T-helper 1 cell treated with Interleukin-12 subunit alpha and Interleukin-12 subunit beta and Interleukin-4 antibody, amounts not matched to agents 30 ng/mL and 1 ng/mL, for 36 hours (primary cell): ENCODE measurements at regions not wholly inside any gene's neighbourhood (a gene's known extent, or its start where the extent isn't known, plus 50 kb on each side); places are given as distances from the start of the nearest gene placed in this dataset.
"Not testable (repeated sequence)": the region's sequence is repeated elsewhere in the genome, so short reads cannot be mapped to it uniquely, and the experiment has no call there.

Experiments used
- intact Hi-C: fragments of 100-400 bp; cut with micrococcal nuclease; formaldehyde crosslinking; loops from one replicate; pipeline ENCODE4 v1.15.1; 2024

DNA sequence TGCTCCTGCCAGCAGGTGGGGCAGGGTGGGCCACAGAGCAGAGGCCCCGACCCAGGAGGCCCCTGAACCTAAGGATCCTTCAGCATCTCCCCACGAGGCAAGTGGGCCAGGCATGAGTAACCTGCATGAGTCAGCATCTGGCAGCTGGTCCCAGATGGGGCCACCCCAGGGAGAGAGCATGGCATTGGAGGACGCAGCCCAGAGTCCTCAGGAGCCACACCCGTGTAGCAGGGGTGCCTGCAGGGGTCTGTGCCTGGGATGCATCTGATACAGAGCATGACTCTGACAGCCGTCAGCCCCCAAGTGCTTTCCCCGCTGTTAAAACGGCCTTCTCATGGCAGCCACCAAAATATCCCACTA is 185.6 kb upstream of the SALL3 start:
- intact Hi-C loops = no loop called here

DNA sequence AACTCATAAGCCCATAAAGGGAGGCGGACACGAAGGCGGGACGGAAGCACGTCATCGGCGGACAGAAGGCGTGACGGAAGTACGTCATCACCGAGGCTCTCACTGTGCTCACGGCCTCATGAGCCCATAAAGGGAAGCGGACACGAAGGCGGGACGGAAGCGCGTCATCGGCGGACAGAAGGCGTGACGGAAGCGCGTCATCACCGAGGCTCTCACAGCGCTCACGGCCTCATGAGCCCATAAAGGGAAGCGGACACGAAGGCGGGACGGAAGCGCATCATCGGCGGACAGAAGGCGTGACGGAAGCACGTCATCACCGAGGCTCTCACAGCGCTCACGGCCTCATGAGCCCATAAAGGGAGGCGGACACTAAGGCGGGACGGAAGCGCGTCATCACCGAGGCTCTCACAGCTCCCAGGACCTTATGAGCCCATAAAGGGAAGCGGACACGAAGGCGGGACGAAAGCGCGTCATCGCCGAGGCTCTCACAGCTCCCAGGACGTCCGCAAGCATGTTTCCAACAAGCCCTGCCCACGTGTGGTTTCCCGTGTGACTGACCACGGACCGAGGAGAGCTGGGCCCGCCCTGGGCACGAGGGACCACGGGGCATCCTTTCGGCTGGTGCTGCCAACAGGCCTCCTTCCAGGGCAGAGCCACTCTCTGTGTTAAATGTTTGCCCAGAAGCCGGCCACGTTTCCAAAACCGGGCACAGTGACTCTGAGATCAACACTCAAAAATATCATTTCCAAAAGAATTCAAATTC is 182.7 kb upstream of the SALL3 start:
- intact Hi-C loops = no loop called here

DNA sequence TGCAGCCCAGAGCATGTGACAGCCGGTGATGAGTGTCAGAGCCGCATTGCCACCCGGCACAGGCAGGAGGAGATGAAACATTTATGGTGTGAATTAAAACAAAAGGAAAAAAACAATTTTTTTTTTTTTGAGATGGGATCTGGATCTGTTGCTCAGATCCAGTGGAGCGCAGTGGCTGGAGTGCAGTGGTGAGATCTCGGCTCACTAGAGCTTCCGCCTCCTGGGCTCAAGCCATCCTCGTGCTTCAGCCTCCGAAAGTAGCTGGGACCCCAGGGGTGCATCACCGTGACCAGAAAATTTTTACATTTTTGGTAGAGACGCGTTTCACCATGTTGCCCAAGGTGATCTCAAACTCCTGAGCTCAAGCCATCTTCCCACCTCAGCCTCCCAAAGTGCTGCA is 182.1 kb upstream of the SALL3 start:
- intact Hi-C loops = no loop called here

DNA sequence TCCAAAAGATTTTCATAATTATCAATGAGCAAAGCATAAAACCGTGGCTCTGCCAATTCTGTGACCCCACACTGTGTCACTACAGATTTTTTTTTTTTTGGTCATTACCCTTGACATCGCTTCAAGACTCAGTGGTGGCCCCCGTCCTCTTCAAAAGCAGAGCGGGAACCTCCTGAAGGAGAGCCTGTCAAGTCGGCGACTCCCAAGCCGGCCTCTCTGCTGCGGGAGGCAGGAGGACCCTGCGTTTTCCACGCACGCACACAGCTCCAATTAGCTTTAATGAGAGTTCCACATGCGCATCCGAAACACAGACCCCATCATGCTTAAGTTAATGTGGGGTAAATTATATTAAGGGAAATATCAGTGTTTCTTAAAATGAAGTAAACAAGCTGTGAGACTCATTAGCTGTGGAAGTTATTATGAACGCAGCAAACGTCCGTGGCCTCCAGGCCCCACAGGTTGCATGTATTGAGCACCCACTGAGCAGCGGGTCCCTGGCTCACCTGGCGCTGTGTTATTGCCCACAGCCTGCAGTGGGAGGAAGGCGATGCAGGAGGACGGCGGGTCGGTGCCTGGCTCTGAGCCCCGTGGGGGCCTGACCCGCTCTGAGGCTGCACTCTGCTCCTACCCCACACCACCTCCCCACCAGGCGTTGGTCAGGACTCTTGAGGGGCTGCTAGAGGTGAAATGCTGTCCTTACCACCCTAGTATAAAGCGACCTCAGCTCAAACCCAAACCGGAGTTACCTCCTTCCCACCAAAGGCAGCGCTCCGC is 181.0 kb upstream of the SALL3 start:
- intact Hi-C loops = no loop called here

DNA sequence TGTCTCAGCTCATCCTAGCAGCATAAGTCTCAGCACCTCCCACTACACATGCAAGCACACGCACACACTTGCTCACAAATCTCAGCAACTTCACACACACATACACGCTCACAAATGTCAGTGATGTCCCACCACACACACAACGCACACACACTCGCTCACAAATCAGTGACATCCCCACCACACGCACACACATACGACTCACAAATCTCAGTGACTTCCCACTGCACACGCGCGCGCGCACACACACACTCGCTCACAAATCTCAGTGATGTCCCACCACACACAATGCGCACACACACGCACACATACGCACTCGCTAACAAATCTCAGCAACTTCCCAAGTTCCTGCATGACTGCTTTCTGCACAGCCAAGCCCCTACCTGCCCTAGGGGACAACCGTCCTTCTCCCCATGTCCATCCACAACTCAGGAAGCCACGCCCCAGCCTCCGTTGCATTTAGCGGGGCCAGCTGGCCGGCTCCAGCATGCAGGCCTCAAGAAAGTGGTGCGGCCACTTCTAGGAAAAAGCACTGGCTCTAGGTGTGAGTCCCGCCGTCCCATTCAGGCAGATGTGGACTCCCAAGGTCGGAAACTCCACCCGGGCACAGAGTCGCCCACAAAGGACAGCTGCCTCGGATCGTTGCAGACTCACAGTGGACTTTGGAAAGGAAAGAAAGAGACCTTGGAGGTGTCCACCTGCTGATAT is 180.1 kb upstream of the SALL3 start:
- intact Hi-C loops = no loop called here

DNA sequence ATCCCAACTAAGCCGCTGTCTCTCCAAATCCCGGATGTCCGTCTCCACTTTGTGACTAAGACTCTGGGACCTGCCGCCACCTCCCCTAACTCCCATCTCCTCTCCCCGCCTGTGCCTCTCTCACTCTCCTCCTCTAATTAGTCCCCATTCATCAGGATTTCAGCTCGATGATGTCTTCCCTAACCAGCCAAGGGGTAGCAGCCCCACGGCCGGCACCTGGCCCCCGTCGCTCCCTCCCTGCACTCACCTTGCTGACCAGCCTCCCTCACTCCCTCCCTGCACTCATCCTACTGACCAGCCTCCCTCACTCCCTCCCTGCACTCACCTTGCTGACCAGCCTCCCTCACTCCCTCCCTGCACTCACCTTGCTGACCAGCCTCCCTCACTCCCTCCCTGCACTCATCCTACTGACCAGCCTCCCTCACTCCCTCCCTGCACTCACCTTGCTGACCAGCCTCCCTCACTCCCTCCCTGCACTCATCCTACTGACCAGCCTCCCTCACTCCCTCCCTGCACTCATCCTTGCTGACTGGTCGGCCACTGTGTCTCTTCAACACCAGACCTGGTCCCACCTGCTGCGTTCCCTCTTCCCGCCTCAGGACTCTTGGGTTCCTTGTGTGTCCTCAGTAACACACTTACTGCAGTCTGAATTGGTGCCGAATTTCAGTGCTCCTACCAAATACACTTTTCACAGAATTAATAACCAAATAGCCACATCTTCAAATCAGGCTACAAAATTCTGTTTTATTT is 179.3 kb upstream of the SALL3 start:
- intact Hi-C loops = not testable (repeated sequence)

DNA sequence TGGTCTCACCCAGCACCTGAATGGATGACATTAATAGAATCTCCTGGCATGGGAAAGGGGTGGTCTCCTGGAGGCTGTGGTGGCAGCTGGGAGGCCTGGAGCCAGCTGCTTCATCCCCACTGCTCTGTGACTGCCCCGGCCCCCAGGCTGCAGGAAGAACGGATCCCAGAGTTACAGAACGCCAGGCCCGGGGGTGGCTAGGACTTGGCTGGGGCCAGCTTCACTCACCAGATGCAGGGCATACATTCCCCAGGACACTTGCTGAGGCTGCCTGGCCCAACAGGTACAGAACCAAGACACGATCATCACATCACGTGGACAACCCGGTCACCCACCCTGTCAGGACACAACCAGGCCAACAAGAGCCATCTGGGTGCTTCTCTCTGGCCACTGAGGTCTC is 178.6 kb upstream of the SALL3 start:
- intact Hi-C loops = no loop called here

DNA sequence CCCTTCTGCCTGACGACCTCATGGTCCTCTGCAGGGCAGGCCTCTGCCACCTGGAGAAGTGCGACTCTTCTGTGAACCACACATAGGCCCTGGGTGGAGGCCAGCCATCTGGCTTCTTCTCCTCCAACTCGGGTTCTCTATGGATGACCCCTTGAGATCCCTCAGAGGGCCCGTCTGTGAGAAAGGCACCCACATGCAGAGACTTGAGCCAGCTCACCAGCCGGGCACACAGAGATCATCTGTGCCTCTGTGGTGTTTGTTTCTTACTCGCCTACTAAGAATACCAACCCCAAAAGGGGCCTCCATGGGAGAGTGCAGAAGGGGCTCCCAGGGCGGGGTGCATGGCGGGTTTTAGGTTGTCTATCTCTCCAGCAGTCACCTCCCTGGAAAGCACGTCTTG is 176.5 kb upstream of the SALL3 start:
- intact Hi-C loops = no loop called here

DNA sequence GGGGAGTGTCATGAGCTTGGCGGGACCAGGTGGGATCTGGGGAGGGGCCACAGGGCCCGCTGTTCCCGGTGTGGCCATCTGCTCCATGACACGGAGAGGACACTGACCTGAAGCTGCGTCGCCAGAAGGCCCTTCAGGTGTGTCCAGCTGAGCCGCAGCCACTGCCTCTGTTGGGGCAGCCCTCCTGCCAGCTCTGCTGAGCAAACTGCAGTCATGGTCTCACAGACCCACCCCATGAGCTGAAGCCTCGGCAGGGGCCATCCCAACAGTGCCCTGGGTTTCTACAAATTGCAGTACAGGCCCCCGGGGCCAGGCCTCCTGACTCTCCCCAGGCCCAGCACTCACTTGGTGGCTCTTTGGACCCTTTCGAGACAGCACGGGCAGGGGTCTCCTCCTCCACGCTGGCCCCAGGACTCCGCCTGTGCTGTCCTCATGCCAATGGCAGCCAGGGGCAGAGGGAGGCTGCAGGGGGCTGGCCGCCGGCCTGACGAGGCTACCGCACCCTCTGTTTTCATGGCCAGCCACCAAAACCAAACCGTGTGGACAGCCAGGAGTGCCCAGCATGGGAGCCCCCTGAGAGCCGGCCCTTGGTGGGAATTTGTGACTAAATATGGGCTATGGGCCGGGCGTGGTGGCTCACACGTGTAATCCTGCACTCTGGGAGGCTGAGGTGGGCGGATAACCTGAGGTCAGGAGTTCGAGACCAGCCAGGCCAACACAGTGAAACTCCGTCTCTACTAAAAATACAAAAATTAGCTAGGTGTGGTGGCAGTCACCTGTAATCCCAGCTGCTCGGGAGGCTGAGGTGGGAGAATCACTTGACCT is 175.2 kb upstream of the SALL3 start:
- intact Hi-C loops = no loop called here

DNA sequence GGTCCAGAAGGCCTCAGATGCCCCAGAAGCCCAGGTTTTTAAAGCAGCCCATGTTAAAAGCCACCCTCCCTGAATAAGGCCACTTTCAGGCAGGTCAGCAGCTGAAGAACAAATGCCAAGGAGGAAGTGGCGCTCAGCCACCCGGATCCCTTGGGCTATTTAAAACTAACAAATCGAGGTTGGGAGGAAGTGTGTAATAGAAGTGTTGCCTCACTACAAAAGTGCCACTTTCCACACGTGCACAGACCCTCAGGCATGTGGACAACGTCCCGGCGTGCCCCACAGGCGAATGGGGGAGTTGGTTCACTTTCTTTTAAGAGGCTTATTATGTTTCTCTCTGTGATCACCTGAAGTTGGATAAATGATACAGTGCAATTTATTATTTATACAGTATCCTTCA is 173.8 kb upstream of the SALL3 start:
- intact Hi-C loops = no loop called here

DNA sequence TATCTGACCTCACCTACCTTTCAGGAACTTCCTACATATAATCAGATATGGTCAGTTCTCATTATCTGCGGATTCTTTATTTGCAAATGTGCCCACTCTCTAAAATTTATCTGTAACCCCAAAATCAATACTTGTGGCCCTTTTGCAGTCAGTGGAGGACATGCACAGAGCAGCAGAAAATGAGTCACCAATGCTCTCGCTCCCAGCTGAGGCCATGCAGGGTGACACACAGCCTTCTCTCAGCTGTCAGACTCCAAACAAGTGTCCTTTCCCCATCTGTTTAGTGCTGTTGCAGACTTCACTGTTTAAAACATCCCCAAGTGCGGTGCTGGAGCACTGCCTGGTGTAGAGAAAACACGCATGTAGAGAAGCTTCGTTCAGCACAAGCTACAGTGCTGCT is 171.9 kb upstream of the SALL3 start:
- intact Hi-C loops = no loop called here

DNA sequence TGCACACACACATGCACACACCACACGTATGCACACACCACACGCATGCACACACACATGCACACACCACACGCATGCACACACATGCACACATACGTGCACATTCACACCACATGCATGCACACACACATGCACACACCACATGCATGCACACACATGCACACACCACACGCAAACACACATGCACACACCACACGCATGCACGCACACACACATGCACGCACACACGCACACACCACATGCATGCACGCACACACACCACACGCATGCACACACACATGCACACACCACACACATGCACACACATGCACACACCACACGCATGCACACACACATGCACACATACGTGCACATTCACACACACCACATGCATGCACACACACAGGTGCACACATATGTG is 169.8 kb upstream of the SALL3 start:
- intact Hi-C loops = no loop called here

DNA sequence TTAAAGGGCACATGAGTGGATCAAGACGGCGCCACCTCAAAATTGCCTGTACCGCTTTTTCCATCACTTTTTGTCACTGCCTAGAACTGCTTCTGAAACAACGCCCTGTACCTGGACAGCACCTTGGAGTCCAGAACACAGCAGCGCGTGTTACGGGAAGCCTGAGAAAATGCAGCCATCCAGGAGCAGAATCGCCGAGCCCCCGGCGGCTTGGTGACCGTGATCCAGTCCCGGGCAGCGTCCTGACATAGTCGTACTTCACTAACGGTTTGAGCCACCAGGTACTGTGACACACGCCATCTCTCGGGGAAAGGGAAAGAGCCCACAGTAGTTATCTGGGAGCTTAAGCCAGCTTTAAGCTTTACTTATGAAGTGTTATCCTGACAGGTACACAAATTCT is 168.9 kb upstream of the SALL3 start:
- intact Hi-C loops = no loop called here

DNA sequence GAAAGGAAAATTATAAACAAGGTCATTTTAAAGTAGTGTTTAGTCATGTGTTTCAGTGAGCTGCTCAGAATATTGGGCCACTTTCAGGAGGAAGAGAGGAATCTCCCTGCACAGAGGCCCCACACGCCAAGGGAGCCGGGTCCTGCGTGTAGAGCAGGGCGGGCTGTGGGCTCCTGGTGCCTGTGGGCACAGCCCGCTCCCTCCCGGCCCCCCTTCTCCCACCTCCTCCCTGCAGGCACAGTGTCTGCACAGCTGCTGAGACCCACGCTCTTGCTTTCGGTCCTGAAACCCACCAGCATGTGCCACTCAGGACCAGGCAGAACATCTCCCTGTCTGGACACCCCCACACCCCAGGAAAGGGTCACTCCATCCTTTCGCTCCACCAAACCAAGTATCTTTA is 167.6 kb upstream of the SALL3 start:
- intact Hi-C loops = no loop called here

DNA sequence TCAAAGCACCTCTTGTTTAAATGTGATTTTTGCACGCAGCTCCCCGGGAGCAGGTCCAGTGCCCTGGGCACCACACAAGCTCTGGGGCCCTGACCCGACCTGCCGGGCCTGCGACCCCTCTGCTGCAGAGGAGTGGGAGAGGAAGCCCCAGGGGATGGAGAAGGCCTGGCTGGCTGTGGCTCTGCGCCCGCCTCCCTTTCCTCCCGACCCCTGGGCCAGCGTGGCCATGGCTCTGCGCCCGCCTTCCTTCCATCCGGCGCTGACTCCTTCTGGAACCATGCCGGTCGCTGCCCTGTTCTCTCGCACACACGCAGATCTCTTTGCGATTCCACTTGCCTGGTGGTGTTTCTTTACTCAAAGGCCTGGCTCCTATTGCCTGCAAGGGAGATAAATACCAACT is 166.5 kb upstream of the SALL3 start:
- intact Hi-C loops = no loop called here

DNA sequence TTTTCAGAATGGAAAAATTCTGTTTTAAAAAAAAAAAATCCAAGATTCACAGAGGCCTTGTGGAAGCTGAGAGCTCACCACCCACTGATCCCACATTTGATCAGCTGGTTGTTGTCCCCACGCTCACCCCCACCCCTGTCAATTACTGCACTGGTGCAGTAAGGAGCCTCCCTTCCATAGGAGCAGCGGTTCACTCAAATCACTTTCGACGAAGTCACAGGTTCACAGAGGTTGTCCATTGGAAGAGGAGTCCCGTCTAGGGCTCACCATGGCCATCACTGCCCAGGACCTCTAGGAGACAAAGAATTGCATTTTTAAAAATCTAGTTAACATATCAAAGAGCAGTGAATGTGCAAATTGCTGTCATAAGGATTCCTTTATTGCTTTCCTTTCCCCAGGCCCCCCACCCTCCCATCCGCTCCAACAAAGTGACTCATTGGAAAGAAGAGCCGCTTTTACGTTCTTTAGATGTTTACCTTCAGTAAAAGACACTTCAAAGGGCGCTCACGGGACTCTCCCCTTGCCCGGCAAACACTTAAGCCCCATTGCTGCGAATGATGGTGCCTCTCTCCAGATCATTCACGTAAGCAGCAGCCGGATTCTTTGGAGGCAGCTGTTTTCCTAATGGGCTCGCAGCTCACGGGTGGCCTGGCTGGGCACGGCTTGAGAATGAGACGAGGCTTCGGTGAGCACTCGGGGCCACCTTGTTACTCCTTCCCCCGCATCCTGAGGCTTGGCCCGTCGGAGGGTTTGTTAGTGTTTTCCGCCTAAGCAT is 165.5 kb upstream of the SALL3 start:
- intact Hi-C loops = no loop called here

DNA sequence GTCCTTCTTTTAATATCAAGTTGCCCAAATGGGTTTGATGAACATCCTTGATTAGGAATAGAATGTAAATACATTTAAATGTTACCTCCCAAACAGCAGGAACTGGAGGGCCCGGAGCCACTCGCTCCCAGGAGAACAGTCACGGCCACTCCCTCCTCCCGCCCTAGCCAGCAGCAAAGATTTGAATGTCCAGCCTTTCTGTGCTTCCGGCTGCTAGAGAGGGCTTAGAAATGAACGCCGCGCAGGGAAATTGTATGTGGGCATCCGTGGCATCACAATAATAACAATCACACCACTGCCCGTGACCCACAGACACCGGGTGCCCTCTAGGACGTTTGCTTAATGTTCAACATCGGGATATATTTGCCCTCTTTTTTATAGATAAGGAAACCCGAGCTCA is 164.9 kb upstream of the SALL3 start:
- intact Hi-C loops = no loop called here

DNA sequence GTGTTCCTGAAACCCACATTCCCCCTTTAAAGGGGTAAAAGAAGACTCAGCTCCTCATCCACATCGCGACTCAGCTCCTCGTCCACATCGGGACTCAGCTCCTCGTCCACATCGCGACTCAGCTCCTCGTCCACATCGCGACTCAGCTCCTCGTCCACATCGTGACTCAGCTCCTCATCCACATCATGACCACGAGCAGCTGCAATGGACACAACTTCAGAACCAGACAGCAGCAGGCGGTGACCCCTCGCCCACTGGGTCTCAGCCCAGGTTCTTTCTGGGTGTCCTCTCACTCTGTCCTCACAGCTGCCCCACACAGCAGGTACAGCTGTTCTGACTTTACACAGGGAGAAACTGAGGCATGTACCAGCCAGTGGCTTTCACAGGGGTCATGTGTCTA is 163.5 kb upstream of the SALL3 start:
- intact Hi-C loops = no loop called here

DNA sequence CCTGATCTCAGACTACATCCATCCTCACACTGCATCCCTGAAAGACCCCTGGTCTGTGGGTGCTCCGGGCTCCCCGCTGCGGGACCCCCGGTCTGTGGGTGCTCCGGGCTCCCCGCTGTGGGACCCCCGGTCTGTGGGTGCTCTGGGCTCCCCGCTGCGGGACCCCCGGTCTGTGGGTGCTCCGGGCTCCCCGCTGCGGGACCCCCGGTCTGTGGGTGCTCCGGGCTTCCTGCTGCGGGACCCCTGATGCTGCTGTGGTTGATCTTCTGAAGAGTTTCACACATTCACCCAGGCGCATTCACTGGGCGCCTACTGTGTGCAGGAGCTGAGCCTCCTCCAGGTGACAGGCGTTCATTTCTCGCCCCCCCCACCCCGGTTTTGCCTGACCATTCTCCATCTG is 162.7 kb upstream of the SALL3 start:
- intact Hi-C loops = no loop called here

DNA sequence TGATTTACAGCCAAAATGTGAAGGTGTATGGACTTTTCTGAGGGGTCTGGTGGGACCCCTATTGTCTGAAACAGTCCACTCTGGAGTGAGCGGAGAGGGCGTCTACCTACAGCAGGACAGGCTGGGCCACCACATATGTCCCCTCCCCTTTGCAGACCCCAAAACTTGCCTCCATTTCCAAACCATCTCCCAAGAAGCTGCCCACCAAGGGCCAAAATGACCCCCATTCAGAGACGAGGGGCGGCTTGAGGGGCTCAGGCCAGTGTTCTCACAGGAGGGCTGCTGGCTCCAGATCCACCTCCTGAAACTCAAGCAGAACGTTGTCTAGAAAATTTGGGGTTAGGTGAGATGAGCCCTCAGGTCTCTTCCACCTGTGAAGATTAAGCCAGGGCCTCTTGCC is 161.1 kb upstream of the SALL3 start:
- intact Hi-C loops = no loop called here
